ENCODE measurements at regions not wholly inside any gene's neighbourhood (a gene's known extent, or its start where the extent isn't known, plus 50 kb on each side); places are given as distances from the start of the nearest gene placed in this dataset.

DNA sequence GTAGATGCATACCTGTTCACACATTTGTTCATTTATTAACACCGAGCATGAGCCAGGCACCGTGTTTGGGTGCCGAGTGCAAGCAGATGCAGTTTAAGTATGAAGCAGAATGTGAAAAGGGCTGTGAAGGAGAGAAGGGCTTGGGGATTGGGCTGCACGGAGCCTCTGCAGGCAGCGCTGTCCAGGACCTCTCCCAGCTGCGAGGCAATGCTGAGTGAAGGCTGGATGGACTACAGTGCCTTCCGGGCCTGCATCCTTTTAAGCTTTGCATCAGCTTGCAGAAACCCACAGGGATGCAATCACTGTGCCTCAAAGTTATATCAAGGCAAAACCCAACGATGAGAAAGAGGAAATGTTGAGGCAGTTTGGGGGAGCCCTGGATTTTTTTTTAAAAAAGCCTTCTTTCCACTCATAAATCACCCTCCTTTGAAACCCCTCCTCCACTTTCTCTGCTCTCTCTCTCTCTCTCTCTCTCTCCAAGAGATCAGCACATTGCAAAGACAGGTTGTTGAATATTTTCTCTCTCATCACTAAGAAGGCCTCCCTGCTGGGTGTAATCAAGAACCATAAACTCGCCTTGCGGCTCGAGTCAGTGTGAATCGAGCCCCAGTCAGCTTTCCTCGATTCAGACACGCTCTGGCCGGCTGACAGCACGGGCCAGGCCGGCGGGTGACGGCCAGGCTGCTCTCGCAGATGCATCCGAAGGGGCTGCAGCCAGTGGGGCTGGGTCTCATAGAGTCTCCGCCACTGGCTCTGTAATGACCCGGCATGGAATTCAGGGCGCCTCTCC lies 89.2 kb upstream of the POU3F1 start:
- Histone ChIP-seq H3K4me3 (ENCODE audit: low read length in 3 of 3) (no peak overlapping the region), H3K9ac (ENCODE audit: low read depth in 1 of 3, low read length in 3 of 3) (peak overlapping the region in 1 of 3 donors; percentile 45), H3K4me1 (ENCODE audit: control insufficient read depth in 3 of 3, insufficient read depth in 3 of 3, low read length in 3 of 3) (peaks cover 28 to 60% (median 55%) of the 10 kb centered on the region in 3 donors), H3K9me3 (ENCODE audit: control insufficient read depth in 3 of 3, low read length in 3 of 3) (no peaks in the 10 kb centered on the region), H3K27ac (ENCODE audit: low read depth, low read length) (no peak overlapping the region), H3K36me3 (ENCODE audit: control insufficient read depth in 3 of 3, insufficient read depth in 3 of 3, low read length in 3 of 3) (no peaks in the 10 kb centered on the region), H3K27me3 (ENCODE audit: control insufficient read depth in 3 of 3, insufficient read depth in 3 of 3, low read length in 3 of 3) (peaks cover 32 to 44% (median 35%) of the 10 kb centered on the region in 3 donors)

DNA sequence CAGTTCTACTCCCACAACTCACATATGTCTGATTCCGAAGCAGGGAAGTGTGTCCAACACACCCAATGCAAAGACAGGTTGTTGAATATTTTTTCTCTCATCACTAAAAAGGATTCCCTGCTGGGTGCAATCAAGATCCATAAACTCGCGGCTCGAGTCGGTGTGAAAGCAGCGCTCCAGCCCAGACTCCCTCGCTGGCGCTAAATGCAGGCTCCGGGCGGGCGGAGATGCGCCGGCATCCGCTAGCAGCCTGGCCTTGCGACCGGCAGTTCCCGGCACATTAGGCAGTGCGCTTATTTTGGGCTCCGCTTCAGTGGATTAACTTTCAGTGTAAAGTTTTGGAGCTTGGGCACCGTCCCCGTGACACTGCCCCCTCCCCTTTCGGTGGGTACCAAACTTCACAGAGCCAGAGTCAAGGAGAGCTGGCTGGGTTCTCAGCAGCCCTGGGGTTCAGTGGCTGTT lies 87.7 kb upstream of the POU3F1 start:
- Histone ChIP-seq H3K9me3 (ENCODE audit: control insufficient read depth in 3 of 3, low read length in 3 of 3) (no peaks in the 10 kb centered on the region), H3K9ac (ENCODE audit: low read depth in 1 of 3, low read length in 3 of 3) (no peak overlapping the region), H3K27ac (ENCODE audit: low read depth, low read length) (no peak overlapping the region), H3K4me3 (ENCODE audit: low read length in 3 of 3) (no peak overlapping the region), H3K27me3 (ENCODE audit: control insufficient read depth in 3 of 3, insufficient read depth in 3 of 3, low read length in 3 of 3) (peaks cover 28 to 36% (median 31%) of the 10 kb centered on the region in 3 donors), H3K36me3 (ENCODE audit: control insufficient read depth in 3 of 3, insufficient read depth in 3 of 3, low read length in 3 of 3) (no peaks in the 10 kb centered on the region), H3K4me1 (ENCODE audit: control insufficient read depth in 3 of 3, insufficient read depth in 3 of 3, low read length in 3 of 3) (peaks cover 20 to 52% (median 44%) of the 10 kb centered on the region in 3 donors)

DNA sequence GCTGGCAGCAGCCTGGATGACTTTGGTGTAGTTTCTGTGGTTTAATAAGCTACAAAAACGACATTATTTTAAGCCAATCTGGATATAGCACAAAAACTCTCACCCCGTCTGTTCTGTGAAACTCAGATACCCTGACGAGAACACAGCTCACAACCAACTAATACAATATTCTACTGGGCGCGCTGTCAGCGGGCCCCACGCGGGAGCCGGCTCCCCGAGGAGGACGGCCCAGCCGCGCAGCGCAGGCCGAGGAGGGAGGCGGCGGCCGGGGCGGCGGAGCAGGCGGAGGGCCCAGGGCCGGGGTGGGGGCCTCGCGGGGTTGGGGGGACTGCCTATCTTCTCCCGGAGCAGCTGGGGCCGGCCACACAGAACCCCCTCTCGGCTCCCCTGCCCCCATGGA lies 87.2 kb upstream of the POU3F1 start:
- H3K4me1 ChIP-seq (ENCODE audit: control insufficient read depth in 3 of 3, insufficient read depth in 3 of 3, low read length in 3 of 3) = peaks cover 14 to 47% (median 38%) of the 10 kb centered on the region in 3 donors
- no peak overlapping the region for H3K9ac ChIP-seq (ENCODE audit: low read depth in 1 of 3, low read length in 3 of 3)
- H3K36me3 ChIP-seq (ENCODE audit: control insufficient read depth in 3 of 3, insufficient read depth in 3 of 3, low read length in 3 of 3) = no peaks in the 10 kb centered on the region
- no peak overlapping the region for H3K27ac ChIP-seq (ENCODE audit: low read depth, low read length)
- peaks cover 28 to 32% (median 31%) of the 10 kb centered on the region in 3 donors for H3K27me3 ChIP-seq (ENCODE audit: control insufficient read depth in 3 of 3, insufficient read depth in 3 of 3, low read length in 3 of 3)
- H3K9me3 ChIP-seq (ENCODE audit: control insufficient read depth in 3 of 3, low read length in 3 of 3) = no peaks in the 10 kb centered on the region
- H3K4me3 ChIP-seq (ENCODE audit: low read length in 3 of 3) = no peak overlapping the region

DNA sequence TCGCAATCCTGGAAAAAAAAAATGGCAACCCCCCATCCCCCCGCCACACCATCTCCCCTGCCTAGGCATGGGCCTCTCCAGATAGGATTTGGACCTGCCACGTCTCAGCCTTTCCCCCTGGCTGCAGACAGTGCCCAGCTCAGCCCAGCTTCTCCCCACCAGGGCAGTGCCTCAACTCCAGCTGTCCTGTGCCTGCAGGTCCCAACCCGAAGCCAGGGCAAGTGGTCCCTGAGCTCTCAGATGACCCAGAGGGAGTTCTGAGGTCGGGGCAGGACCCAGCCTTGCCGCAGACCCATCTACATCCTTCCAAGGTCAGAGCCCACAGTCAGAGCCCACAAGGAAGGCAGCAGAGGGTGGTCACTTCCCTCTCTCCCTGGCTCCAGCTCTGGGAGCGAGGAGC lies 86.7 kb upstream of the POU3F1 start:
- no peaks in the 10 kb centered on the region for H3K36me3 ChIP-seq (ENCODE audit: control insufficient read depth in 3 of 3, insufficient read depth in 3 of 3, low read length in 3 of 3)
- no peaks in the 10 kb centered on the region for H3K9me3 ChIP-seq (ENCODE audit: control insufficient read depth in 3 of 3, low read length in 3 of 3)
- H3K4me1 ChIP-seq (ENCODE audit: control insufficient read depth in 3 of 3, insufficient read depth in 3 of 3, low read length in 3 of 3) = peaks cover 11 to 42% (median 33%) of the 10 kb centered on the region in 3 donors
- H3K27ac ChIP-seq (ENCODE audit: low read depth, low read length) = no peak overlapping the region
- H3K9ac ChIP-seq (ENCODE audit: low read depth in 1 of 3, low read length in 3 of 3) = no peak overlapping the region
- H3K27me3 ChIP-seq (ENCODE audit: control insufficient read depth in 3 of 3, insufficient read depth in 3 of 3, low read length in 3 of 3) = peaks cover 28 to 32% (median 31%) of the 10 kb centered on the region in 3 donors
- H3K4me3 ChIP-seq (ENCODE audit: low read length in 3 of 3) = no peak overlapping the region

DNA sequence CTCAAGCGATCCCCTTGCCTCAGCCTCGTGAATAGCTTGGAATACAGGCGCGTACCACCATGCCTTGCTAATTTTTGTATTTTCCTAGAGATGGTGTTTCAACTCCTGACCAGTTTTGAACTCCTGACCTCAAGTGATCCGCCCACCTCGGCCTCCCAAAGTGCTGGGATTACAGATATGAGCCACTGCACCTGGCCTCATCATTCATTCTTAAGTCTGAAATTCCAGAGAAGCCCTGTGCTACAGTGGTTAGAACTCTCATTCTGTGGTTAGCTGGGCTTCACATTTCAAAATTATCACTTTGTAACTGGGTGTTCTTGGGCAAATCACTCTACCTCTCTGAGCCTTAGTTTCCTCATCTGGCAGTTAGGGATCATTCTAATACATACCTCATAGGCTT lies 86.1 kb upstream of the POU3F1 start:
- Histone ChIP-seq H3K27ac (ENCODE audit: low read depth, low read length) (no peak overlapping the region), H3K9me3 (ENCODE audit: control insufficient read depth in 3 of 3, low read length in 3 of 3) (no peaks in the 10 kb centered on the region), H3K4me3 (ENCODE audit: low read length in 3 of 3) (no peak overlapping the region), H3K27me3 (ENCODE audit: control insufficient read depth in 3 of 3, insufficient read depth in 3 of 3, low read length in 3 of 3) (peaks cover 28 to 32% (median 31%) of the 10 kb centered on the region in 3 donors), H3K4me1 (ENCODE audit: control insufficient read depth in 3 of 3, insufficient read depth in 3 of 3, low read length in 3 of 3) (peaks cover 8 to 38% (median 30%) of the 10 kb centered on the region in 3 donors), H3K36me3 (ENCODE audit: control insufficient read depth in 3 of 3, insufficient read depth in 3 of 3, low read length in 3 of 3) (no peaks in the 10 kb centered on the region), H3K9ac (ENCODE audit: low read depth in 1 of 3, low read length in 3 of 3) (no peak overlapping the region)

DNA sequence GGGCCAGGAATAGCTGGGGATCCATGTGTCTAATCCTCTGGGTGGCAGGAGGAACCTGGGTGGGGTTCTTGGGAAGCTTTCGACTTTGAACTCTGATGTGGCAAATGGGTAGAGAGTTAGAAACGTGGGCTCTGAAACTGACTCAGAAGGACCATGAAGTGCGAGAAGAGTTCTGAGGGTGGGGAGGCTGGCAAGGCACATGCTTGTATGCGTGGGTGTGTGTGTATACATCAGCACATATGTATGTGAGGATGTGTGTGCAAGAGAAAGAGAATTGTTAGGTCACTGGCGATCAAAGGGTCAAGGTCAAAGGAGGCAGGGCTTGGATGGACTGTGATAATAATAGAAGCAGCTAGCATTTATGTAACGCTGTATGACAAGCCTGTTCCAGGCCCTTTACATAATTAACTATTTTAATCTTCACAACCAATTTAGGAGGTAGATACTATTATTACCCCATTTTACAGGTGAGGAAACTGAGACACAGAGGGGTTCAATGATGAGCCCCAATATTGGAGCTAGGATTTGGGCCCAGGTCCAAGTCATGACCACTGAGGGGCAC lies 84.5 kb upstream of the POU3F1 start:
- no peak overlapping the region for H3K4me3 ChIP-seq (ENCODE audit: low read length in 3 of 3)
- no peak overlapping the region for H3K9ac ChIP-seq (ENCODE audit: low read depth in 1 of 3, low read length in 3 of 3)
- no peaks in the 10 kb centered on the region for H3K9me3 ChIP-seq (ENCODE audit: control insufficient read depth in 3 of 3, low read length in 3 of 3)
- peaks cover 17 to 39% (median 27%) of the 10 kb centered on the region in 3 donors for H3K27me3 ChIP-seq (ENCODE audit: control insufficient read depth in 3 of 3, insufficient read depth in 3 of 3, low read length in 3 of 3)
- H3K36me3 ChIP-seq (ENCODE audit: control insufficient read depth in 3 of 3, insufficient read depth in 3 of 3, low read length in 3 of 3) = no peaks in the 10 kb centered on the region
- H3K27ac ChIP-seq (ENCODE audit: low read depth, low read length) = no peak overlapping the region
- peaks cover 3 to 23% (median 16%) of the 10 kb centered on the region in 3 donors for H3K4me1 ChIP-seq (ENCODE audit: control insufficient read depth in 3 of 3, insufficient read depth in 3 of 3, low read length in 3 of 3)

DNA sequence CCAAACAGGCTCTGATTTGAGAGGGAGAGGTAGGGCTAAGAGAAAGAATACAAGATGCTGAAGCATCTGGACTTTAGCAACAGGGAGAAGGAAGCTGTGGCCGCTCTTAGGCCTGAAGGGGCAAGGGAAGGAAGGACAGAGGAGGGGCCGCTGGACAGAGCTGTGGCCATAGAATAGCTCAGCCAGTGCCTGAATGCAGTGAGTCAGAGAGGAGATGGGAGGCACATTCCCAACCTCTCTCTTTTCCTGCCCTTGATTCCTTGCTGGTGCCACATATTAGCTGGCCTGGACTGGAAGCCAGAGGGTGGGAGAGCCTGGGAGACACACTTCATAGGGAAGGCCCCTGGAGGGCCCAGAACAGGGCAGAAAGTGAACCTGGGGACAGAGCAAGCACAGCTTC lies 83.4 kb upstream of the POU3F1 start:
- no peak overlapping the region for H3K4me3 ChIP-seq (ENCODE audit: low read length in 3 of 3)
- peaks cover 0 to 18% (median 15%) of the 10 kb centered on the region in 3 donors for H3K4me1 ChIP-seq (ENCODE audit: control insufficient read depth in 3 of 3, insufficient read depth in 3 of 3, low read length in 3 of 3)
- H3K9ac ChIP-seq (ENCODE audit: low read depth in 1 of 3, low read length in 3 of 3) = no peak overlapping the region
- no peaks in the 10 kb centered on the region for H3K36me3 ChIP-seq (ENCODE audit: control insufficient read depth in 3 of 3, insufficient read depth in 3 of 3, low read length in 3 of 3)
- peaks cover 11 to 31% (median 22%) of the 10 kb centered on the region in 3 donors for H3K27me3 ChIP-seq (ENCODE audit: control insufficient read depth in 3 of 3, insufficient read depth in 3 of 3, low read length in 3 of 3)
- no peaks in the 10 kb centered on the region for H3K9me3 ChIP-seq (ENCODE audit: control insufficient read depth in 3 of 3, low read length in 3 of 3)
- H3K27ac ChIP-seq (ENCODE audit: low read depth, low read length) = no peak overlapping the region

DNA sequence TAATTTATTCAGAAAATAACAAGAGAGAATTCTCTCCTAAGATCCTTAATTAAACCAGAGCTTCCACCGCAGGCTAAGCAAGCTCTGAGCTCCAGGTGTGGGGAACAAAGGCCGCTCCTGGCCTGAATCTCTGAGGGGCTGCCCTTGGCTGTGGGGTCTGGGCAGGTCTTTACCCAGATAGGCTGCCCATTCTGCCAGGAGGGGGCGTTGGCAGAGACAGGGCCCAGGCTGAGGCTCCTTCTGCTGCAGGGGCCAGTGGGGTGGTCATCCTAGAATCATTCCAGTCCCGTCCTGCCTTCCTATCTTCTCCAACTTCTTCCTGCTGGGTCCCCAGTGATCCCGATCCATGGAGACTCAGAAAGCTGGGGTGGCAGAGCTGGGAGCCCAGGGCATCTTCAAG lies 82.9 kb upstream of the POU3F1 start:
- H3K27me3 ChIP-seq (ENCODE audit: control insufficient read depth in 3 of 3, insufficient read depth in 3 of 3, low read length in 3 of 3) = peaks cover 6 to 26% (median 17%) of the 10 kb centered on the region in 3 donors
- no peaks in the 10 kb centered on the region for H3K36me3 ChIP-seq (ENCODE audit: control insufficient read depth in 3 of 3, insufficient read depth in 3 of 3, low read length in 3 of 3)
- peaks cover 0 to 18% (median 13%) of the 10 kb centered on the region in 3 donors for H3K4me1 ChIP-seq (ENCODE audit: control insufficient read depth in 3 of 3, insufficient read depth in 3 of 3, low read length in 3 of 3)
- H3K9ac ChIP-seq (ENCODE audit: low read depth in 1 of 3, low read length in 3 of 3) = no peak overlapping the region
- H3K27ac ChIP-seq (ENCODE audit: low read depth, low read length) = no peak overlapping the region
- H3K9me3 ChIP-seq (ENCODE audit: control insufficient read depth in 3 of 3, low read length in 3 of 3) = no peaks in the 10 kb centered on the region
- no peak overlapping the region for H3K4me3 ChIP-seq (ENCODE audit: low read length in 3 of 3)

DNA sequence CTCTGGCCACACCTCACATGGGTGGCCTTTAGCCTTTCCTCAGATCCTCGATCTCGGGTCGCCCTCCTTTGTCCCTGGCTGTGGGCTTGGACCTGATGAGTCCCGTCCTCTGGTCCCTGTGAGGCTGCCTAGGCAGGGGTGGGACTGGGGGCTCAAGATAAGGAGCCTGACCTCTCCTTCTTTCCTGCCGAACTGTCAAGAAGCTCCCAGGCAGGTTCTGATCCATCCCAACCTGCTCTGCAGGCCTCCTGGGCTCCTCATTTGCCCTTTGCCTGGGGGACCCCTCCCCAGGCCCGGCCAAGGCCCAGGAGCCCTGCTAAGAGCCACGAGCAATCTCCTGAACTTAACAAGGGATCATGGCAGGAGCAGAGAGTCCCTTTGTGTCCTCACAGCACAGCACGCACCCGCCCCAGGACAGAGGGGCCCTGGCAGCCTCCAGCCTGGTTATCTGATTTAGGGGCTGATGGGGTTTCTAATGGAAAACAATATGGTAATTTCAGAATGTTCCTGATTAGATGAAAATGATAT lies 82.4 kb upstream of the POU3F1 start:
- H3K4me1 ChIP-seq (ENCODE audit: control insufficient read depth in 3 of 3, insufficient read depth in 3 of 3, low read length in 3 of 3) = peaks cover 0 to 13% (median 9%) of the 10 kb centered on the region in 3 donors
- H3K9me3 ChIP-seq (ENCODE audit: control insufficient read depth in 3 of 3, low read length in 3 of 3) = no peaks in the 10 kb centered on the region
- H3K27me3 ChIP-seq (ENCODE audit: control insufficient read depth in 3 of 3, insufficient read depth in 3 of 3, low read length in 3 of 3) = peaks cover 4 to 22% (median 16%) of the 10 kb centered on the region in 3 donors
- no peak overlapping the region for H3K9ac ChIP-seq (ENCODE audit: low read depth in 1 of 3, low read length in 3 of 3)
- H3K27ac ChIP-seq (ENCODE audit: low read depth, low read length) = no peak overlapping the region
- H3K36me3 ChIP-seq (ENCODE audit: control insufficient read depth in 3 of 3, insufficient read depth in 3 of 3, low read length in 3 of 3) = no peaks in the 10 kb centered on the region
- no peak overlapping the region for H3K4me3 ChIP-seq (ENCODE audit: low read length in 3 of 3)

DNA sequence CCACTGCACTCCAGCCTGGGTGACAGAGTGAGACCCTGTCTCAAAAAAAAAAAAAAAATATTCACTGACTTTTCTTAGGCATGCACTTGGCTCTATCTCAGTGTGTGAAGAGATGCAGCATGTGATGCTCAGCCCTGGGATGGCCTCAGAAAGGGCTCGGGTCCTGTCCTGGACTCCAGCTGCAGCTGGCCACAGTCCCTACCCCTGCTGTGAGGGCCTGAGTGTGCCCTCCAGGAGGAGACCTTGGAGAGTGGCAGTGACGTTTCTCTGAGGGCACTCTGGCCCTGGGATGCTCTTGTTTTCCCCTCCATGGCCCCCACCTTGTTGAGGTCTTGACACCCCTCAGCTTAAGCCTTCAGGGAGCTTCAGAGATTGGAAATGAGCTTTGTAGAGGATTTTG lies 81.9 kb upstream of the POU3F1 start:
- H3K4me1 ChIP-seq (ENCODE audit: control insufficient read depth in 3 of 3, insufficient read depth in 3 of 3, low read length in 3 of 3) = peaks cover 0 to 13% (median 9%) of the 10 kb centered on the region in 3 donors
- no peaks in the 10 kb centered on the region for H3K9me3 ChIP-seq (ENCODE audit: control insufficient read depth in 3 of 3, low read length in 3 of 3)
- H3K27me3 ChIP-seq (ENCODE audit: control insufficient read depth in 3 of 3, insufficient read depth in 3 of 3, low read length in 3 of 3) = peaks cover 4 to 22% (median 16%) of the 10 kb centered on the region in 3 donors
- no peak overlapping the region for H3K27ac ChIP-seq (ENCODE audit: low read depth, low read length)
- H3K36me3 ChIP-seq (ENCODE audit: control insufficient read depth in 3 of 3, insufficient read depth in 3 of 3, low read length in 3 of 3) = no peaks in the 10 kb centered on the region
- no peak overlapping the region for H3K9ac ChIP-seq (ENCODE audit: low read depth in 1 of 3, low read length in 3 of 3)
- H3K4me3 ChIP-seq (ENCODE audit: low read length in 3 of 3) = no peak overlapping the region

Measured in skeletal muscle tissue (tissue), 3 donors.